WERI-Rb-1 (cell line): ENCODE measurements at regions not wholly inside any gene's neighbourhood (a gene's known extent, or its start where the extent isn't known, plus 50 kb on each side); places are given as distances from the start of the nearest gene placed in this dataset.

Experiments used
- DNase-seq: peaks from one replicate; pipeline ENCODE4 v3.0.0-alpha.2; 2020
- H3K27ac ChIP-seq: fragments of 250-450 bp; sonication (Bioruptor Pico); 2 replicates; pipeline ENCODE4 v1.5.1; 2020; ENCODE audit warnings: mild to moderate bottlenecking, moderate library complexity
- H3K27me3 ChIP-seq: fragments of 250-450 bp; sonication (Bioruptor Pico); 2 replicates; pipeline ENCODE4 v1.5.1; 2021; ENCODE audit warnings: mild to moderate bottlenecking, low read depth, moderate library complexity; ENCODE audit not compliant: insufficient read depth, severe bottlenecking
- H3K36me3 ChIP-seq: fragments of 250-450 bp; sonication (Bioruptor Pico); 2 replicates; pipeline ENCODE4 v1.5.1; 2020; ENCODE audit warnings: mild to moderate bottlenecking, moderate library complexity
- H3K4me3 ChIP-seq: 2 replicates; pipeline ENCODE4 v1.5.1; 2011; ENCODE audit warnings: low read depth, mild to moderate bottlenecking, control low read depth, low read length
- H3K9me3 ChIP-seq: fragments of 250-450 bp; sonication (Bioruptor Pico); 2 replicates; pipeline ENCODE4 v1.5.1; 2021; ENCODE audit warnings: mild to moderate bottlenecking, moderate library complexity; ENCODE audit not compliant: severe bottlenecking
- CTCF ChIP-seq: IDR thresholded peaks from 2 replicates; pipeline ENCODE4 v1.5.1; 2011; ENCODE audit warnings: low read depth, mild to moderate bottlenecking, control low read depth, inconsistent platforms, low read length

GRCh38 chr3:181909241-181909640 is 197.5 kb downstream of the SOX2 start:
- peaks cover 70% of the 10 kb centered on the region for H3K27me3 ChIP-seq

GRCh38 chr3:181912384-181912783 is 200.7 kb downstream of the SOX2 start:
- no peak overlapping the region for H3K27ac ChIP-seq
- peaks cover 2% of the 10 kb centered on the region for H3K9me3 ChIP-seq
- H3K27me3 ChIP-seq: peaks cover 76% of the 10 kb centered on the region
- no peak for TF ChIP-seq CTCF
- no peak for DNase-seq
- H3K36me3 ChIP-seq: no peaks in the 10 kb centered on the region
- H3K4me3 ChIP-seq: no peak overlapping the region

More at GRCh38 chr3:181909241-181909640, 197.5 kb downstream of the SOX2 start:
- no peak for DNase-seq
- TF ChIP-seq CTCF: no peak
- Histone ChIP-seq H3K9me3 (peaks cover 2% of the 10 kb centered on the region), H3K4me3 (no peak overlapping the region), H3K27ac (no peak overlapping the region), H3K36me3 (no peaks in the 10 kb centered on the region)

- H3K27me3 ChIP-seq: peaks cover 77% of the 10 kb centered on the region
- DNase-seq: no peak
- no peak overlapping the region for H3K4me3 ChIP-seq
- no peak for TF ChIP-seq CTCF
- H3K27ac ChIP-seq: no peak overlapping the region
- H3K36me3 ChIP-seq: no peaks in the 10 kb centered on the region
- peaks cover 2% of the 10 kb centered on the region for H3K9me3 ChIP-seq
These were observed 201.5 kb downstream of the SOX2 start for GRCh38 chr3:181913254-181913653.

- TF ChIP-seq CTCF: no peak
- H3K36me3 ChIP-seq: no peaks in the 10 kb centered on the region
- H3K27me3 ChIP-seq: peaks cover 72% of the 10 kb centered on the region
- no peak for DNase-seq
- H3K27ac ChIP-seq: no peak overlapping the region
- H3K9me3 ChIP-seq: no peaks in the 10 kb centered on the region
- H3K4me3 ChIP-seq: no peak overlapping the region
These were observed 203.8 kb downstream of the SOX2 start for GRCh38 chr3:181915551-181915950.

GRCh38 chr3:181916013-181916412 is 204.3 kb downstream of the SOX2 start:
- H3K9me3 ChIP-seq: no peaks in the 10 kb centered on the region
- H3K27ac ChIP-seq: no peak overlapping the region
- H3K27me3 ChIP-seq: peaks cover 72% of the 10 kb centered on the region
- no peak overlapping the region for H3K4me3 ChIP-seq
- no peaks in the 10 kb centered on the region for H3K36me3 ChIP-seq
- DNase-seq: no peak
- no peak for TF ChIP-seq CTCF

GRCh38 chr3:181917027-181917426 is 205.3 kb downstream of the SOX2 start:
- Histone ChIP-seq H3K9me3 (no peaks in the 10 kb centered on the region), H3K4me3 (no peak overlapping the region), H3K27me3 (peaks cover 70% of the 10 kb centered on the region), H3K27ac (no peak overlapping the region), H3K36me3 (no peaks in the 10 kb centered on the region)
- DNase-seq: no peak
- no peak for TF ChIP-seq CTCF
